GM12873 (cell line): ENCODE measurements at regions not wholly inside any gene's neighbourhood (a gene's known extent, or its start where the extent isn't known, plus 50 kb on each side); places are given as distances from the start of the nearest gene placed in this dataset.

Experiments
- TF ChIP-seq, protein P1 (sequence below): IDR thresholded peaks from 2 replicates; pipeline ENCODE4 v1.5.1; 2012; ENCODE audit warnings: low read depth, mild to moderate bottlenecking, moderate library complexity, low read length, control low read depth; ENCODE audit not compliant: insufficient read depth; ENCODE audit errors: missing control alignments

DNA sequence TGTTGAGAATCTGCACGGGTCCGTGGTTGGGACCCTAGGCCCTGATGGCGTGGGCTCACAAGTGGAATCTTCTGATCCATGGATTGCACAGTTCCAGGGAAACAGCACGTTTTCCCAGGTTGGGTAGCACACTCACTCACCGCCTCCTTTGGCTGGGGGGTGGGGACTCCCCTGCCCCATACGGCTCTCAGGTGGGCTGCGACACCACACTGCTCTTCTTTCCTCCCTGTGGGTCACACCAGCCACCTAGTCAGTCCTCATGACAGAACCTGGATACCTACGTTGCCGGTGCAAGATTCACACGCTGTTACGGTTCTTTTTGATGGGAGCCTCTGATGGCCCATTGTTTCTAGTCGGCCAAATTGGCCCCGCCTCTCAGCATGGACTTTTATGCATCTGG is 312.0 kb downstream of the MMUT start:
- TF ChIP-seq, protein P1, sequence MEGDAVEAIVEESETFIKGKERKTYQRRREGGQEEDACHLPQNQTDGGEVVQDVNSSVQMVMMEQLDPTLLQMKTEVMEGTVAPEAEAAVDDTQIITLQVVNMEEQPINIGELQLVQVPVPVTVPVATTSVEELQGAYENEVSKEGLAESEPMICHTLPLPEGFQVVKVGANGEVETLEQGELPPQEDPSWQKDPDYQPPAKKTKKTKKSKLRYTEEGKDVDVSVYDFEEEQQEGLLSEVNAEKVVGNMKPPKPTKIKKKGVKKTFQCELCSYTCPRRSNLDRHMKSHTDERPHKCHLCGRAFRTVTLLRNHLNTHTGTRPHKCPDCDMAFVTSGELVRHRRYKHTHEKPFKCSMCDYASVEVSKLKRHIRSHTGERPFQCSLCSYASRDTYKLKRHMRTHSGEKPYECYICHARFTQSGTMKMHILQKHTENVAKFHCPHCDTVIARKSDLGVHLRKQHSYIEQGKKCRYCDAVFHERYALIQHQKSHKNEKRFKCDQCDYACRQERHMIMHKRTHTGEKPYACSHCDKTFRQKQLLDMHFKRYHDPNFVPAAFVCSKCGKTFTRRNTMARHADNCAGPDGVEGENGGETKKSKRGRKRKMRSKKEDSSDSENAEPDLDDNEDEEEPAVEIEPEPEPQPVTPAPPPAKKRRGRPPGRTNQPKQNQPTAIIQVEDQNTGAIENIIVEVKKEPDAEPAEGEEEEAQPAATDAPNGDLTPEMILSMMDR: no peak

DNA sequence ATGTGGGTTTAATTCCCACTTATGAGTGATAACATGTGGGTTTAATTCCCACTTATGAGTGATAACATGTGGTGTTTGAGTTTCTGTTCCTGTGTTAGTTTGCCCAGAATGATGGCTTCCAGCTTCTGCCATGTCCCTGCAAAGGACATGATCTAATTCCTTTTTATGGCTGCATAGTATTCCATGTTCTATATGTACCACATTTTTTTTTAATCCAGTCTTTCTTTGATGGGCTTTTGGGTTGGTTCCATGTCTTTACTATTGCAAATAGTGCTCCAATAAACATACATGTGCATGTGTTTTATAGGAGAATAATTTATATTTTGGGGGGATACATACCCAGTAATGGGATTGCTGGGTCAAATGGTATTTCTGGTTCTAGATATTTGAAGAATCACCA is 317.8 kb downstream of the MMUT start:
- TF ChIP-seq, protein P1: no peak

DNA sequence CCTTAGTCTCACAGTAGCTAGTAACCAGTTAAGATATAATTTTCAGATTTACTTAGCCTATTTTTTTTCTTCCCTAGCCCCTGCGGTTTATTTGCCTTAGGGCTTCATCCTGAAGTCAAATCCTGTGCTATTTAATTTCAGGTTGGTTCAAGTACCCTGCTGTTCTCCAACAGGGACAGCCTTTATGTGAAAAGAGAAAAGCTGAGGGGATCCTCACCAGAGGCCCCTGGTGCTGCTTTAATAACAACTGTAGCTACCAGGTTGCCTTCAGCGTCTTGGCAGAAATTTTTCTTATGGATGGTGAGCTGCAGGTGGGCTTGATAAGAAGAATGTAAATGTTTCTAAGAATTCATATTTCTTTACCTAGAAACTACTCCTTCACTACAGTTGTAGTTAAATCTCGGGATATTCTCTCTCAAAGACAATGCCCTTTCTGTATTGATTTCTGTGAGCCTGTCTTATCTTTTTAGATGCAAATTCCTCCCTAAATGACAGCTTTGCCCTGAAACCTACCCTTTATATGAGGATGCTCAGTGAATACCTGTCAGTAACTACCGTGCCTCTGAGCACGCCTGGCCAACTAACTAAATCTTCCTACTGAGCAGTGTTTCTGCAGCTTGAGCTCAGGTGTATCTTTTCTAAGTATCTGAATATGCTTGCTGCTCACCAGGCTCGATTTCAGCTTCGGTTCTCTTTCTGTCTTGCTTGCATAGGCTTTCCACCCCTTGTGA is 320.5 kb downstream of the MMUT start:
- TF ChIP-seq, protein P1: no peak

DNA sequence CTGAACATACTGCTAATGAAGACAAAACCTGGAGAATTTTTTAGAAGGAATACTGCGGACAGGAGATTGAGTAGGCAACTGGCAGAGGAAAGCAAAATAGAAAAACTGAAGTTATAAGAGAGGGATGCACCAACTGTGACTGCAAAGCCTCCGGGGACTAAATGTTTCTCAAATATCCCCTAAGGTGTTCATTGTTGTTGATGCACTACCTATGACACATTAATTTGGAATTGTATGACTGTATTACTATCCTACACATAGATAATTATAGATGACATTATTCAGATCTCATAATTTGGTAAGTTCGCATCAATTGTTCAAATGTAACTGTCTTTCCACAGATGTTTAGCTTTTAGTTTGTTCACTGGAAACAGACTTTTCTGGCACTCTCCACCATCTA is 341.1 kb downstream of the MMUT start:
- TF ChIP-seq, protein P1: no peak

DNA sequence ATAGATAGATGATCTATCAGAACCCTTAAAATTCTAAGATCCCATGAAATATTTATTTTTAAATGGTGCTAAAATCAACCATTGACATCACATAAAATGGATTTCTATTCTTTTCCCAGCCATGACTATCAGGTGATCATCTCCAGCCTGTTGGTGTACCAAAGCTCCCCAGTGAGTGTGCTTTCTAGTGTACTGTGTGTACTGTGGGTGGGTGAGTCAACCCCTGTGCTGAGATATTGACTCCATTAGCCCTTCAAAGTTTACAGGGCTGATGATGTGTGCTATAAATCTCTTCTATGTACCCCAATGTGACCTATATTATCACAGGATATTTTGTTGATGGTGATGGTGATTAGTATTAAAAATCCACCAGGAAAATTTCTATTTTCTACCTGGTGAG is 344.6 kb downstream of the MMUT start:
- TF ChIP-seq, protein P1: no peak

DNA sequence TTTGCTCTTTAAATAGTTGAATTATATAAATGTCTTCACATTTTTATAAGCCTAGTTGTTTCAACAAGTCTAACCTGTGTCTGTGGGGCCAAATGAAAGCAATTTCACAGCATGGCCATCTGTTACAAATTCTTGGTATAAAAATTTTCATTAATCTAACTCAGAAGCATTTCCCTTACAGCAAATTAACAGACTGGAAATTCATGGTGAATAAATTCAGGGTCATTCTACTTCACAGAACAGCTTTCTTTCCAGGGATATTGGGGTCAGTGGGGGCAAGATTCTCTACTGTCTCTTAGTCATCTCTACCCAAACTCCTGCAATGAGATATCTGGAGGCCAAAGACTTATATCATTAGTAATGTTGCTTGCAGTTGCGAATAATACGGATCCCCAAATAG is 352.1 kb downstream of the MMUT start:
- TF ChIP-seq, protein P1: no peak

DNA sequence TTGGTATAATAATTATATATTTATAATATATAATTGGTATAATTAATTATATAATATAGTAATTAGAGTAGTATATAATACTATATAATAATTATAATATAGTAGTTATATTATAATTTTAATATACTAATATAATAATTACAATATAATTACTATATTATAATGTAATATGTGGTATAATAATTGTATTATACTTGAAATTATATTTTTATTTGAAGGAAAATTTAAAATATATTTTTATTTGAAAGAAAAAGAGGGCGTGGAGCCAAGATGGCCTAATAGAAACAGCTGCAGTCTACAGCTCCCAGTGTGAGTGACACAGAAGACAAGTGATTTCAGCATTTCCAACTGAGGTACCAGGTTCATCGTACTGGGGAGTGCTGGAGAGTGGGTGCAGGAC is 365.9 kb downstream of the MMUT start:
- TF ChIP-seq, protein P1: no peak

DNA sequence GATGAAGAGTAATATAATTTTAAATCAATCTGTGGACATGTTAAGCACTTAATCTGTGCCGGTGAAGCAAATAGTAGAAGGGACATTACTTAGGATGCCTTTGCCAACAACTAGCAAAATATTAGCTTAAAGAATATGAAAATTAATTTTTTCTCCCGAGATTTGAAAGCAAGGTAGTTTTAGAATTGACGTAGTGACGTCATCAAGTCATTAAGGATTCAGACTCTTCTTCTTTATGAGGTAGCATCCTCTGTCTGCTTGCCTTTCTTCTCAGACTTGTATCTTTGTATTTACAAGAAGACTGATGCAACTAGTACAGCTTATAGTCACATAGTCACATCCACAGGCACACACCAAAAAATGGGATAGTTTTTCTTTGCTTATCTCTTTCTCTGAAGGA is 374.4 kb downstream of the MMUT start:
- TF ChIP-seq, protein P1: no peak
